GM12865 (cell line): ENCODE measurements at regions not wholly inside any gene's neighbourhood (a gene's known extent, or its start where the extent isn't known, plus 50 kb on each side); places are given as distances from the start of the nearest gene placed in this dataset.

Source experiments
- DNase-seq: peaks from one replicate; pipeline ENCODE4 v3.0.0; 2010; ENCODE audit warnings: low read depth
- H3K4me3 ChIP-seq: 2 replicates; pipeline ENCODE4 v1.5.1; 2011; ENCODE audit warnings: mild to moderate bottlenecking, low read depth, low read length, control low read depth
- CTCF ChIP-seq: IDR thresholded peaks from 2 replicates; pipeline ENCODE4 v1.5.1; 2011; ENCODE audit warnings: low read length, control low read depth, low read depth, inconsistent platforms; ENCODE audit not compliant: insufficient read depth; ENCODE audit errors: missing control alignments

- no peak overlapping the region for H3K4me3 ChIP-seq
- TF ChIP-seq CTCF, result no peak
- DNase-seq, result no peak
These were observed 349.1 kb downstream of the SEC14L1 start for GRCh38 chr17:77489893-77490255.

- no peak overlapping the region for H3K4me3 ChIP-seq
- no peak for DNase-seq
- no peak for TF ChIP-seq CTCF
These were observed 349.8 kb downstream of the SEC14L1 start for GRCh38 chr17:77490361-77491183.

- peak; percentile 55 for DNase-seq
- no peak overlapping the region for H3K4me3 ChIP-seq
- TF ChIP-seq CTCF, result no peak
These were observed 351.2 kb downstream of the SEC14L1 start for GRCh38 chr17:77491921-77492445.

GRCh38 chr17:77492446-77493237 lies 351.9 kb downstream of the SEC14L1 start:
- no peak for DNase-seq
- H3K4me3 ChIP-seq, result no peak overlapping the region
- TF ChIP-seq CTCF, result no peak

- no peak overlapping the region for H3K4me3 ChIP-seq
- TF ChIP-seq CTCF, result no peak
- DNase-seq, result no peak
These were observed 352.6 kb downstream of the SEC14L1 start for GRCh38 chr17:77493238-77493820.

- DNase-seq, result no peak
- no peak for TF ChIP-seq CTCF
- no peak overlapping the region for H3K4me3 ChIP-seq
These were observed 353.3 kb downstream of the SEC14L1 start for GRCh38 chr17:77493901-77494663.
